ENCODE measurements at regions not wholly inside any gene's neighbourhood (a gene's known extent, or its start where the extent isn't known, plus 50 kb on each side); places are given as distances from the start of the nearest gene placed in this dataset.

DNA sequence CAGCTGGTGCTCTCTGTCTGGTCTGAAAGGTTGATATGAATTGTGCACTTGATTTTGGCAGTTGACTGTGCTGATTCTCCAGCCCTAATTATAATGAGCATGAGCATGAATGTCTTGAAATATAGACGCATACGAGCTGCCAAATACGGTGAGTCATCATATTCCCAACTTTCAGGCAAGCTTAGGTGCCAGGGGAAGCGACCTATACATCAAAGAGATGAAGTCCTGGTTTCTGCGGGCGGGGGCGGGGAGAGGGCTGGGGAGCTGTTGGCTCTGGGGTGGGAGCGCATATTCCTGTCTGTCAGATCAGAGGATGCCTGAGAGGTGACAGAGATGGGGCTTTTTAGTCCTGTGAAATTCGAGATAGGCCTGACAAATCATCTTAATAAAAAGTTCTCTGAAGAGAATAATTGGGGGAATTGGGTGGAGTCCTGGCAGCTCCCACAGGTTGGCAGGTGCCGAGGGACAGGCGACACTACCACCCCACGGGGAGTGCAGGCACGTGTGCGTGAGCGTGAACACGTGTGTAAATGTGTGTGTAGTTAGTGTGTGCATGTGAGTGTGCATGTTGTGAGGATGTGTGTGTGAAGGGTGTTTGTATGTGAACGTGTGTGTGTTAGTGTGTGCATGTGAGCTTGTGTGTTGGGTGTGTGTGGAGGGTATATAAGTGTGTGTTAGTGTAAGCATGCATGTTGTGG lies 865.3 kb downstream of the TBC1D22A start:
- TF ChIP-seq EZH2 (IDR thresholded peaks at IDR 0.05), result no peak
- no peak for TF ChIP-seq POLR2AphosphoS5 (IDR thresholded peaks at IDR 0.05; ENCODE audit: borderline replicate concordance, low read depth, low read length)
- no peak for TF ChIP-seq FOXP2 (optimal IDR thresholded peaks at IDR 0.05; ENCODE audit: control extremely low read depth, extremely low read length, insufficient read depth)
